Stimulated activated CD4-positive, alpha-beta T cell treated with anti-CD3 and anti-CD28 coated beads, Interleukin-15, amount 100 ng/mL, for 48 hours (primary cell): ENCODE measurements at regions not wholly inside any gene's neighbourhood (a gene's known extent, or its start where the extent isn't known, plus 50 kb on each side); places are given as distances from the start of the nearest gene placed in this dataset.

Experiments used
- DNase-seq, 2 donors: peaks; one replicate each; pipeline ENCODE4 v3.0.0-alpha.2; 2020; ENCODE audit warnings: low read depth in 2 of 2

GRCh38 chr2:208545403-208546042 is 138.9 kb downstream of the PTH2R start:
- DNase-seq = no peak

DNA sequence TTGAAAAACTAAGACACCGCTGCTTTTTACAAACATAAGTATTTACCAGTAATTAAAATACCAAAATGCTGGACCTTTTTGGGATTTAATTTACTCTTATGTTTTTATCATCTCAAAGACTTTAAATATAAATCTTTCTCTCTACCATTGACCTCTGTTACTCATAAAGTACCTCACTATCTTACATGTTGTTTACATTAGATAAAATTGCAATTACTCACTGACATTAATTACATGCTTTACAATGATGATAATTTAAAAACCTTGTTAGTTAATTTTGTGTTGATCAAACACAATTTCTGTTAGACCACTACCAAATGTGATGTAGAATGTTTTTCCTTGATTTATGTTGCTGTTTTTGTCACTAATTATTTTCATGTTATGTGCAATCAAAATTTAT is 139.5 kb downstream of the PTH2R start:
- DNase-seq = no peak

DNA sequence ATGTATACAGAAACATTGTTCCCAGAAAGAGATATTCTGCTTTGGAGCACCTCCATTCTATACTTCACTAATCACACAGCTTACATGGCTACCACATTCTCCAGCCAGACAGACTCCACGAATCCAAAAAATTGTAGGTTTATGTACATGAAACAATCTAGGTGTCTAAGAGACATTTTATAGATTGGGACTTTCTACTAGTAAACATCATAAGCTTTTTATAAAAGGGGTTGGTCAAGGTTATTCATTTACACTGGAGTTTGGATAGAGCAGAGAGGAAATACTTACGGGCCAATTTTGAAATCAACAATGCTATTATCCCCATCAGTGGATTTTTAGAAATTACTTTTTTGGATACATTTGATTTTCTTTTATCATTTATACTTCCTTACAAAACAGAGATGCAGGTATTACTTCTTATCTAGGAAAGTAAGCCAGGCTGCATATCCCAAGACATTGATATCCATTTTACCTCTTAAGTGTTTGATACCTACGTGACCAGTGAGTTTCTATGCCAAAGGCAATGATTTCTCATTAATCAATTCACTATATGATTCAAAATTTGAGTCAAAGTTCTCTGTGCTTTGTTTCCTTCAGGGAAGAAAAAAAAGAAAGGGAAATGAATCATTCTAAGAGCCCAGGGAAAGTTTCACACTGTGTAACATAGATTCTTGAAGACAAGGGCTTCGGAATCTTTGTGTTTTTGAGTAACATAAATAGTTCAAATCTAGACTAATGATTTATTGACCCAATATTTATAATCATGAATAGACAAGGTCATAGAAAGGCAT is 140.5 kb downstream of the PTH2R start:
- no peak for DNase-seq

DNA sequence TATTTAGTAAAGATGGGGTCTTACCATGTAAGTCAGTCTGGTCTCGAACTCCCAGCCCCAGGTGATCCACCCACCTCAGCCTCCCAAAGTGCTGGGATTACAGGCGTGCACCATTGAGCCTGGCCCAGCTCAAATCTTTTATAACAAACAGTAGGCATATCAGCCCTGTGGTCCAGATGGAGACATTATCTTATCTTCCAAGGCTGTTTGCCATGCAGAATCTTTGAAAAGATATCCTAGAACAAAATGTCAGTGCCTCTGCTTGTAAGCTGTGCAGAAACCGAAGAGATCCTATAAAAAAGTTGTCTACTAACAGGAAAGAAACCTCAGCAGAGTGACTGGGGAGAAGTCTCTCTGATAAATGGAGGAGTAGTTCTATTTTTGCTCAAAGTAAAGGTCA is 142.1 kb downstream of the PTH2R start:
- DNase-seq = no peak

DNA sequence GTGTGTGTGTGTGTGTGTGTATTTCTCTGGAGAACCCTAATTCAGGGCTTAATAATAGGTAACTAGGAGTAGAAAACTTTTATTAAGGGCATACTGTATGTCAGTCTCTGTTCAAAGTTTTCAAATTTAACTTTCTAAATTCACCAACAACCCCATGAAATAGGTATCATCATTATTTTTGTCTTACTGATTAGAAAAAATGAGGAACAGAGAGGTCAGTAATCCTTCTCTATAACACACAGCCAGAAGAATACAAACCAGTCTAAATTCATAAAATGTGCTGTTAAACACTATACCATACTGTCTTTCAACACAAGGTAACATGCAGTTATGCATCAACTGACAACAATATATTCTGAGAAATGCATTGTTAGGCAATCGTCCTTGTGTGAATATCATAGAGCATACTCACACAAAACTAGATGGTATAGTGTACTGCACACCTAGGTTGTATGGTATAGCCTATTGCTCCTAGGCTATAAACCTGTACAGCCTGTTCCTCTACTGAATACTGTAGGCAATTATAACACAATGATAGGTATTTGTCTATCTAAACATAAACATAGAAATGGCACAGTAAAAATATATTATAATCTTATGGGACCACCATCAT is 143.1 kb downstream of the PTH2R start:
- DNase-seq = no peak

- DNase-seq = no peak
Observed at GRCh38 chr2:208552943-208553342, 146.4 kb downstream of the PTH2R start.

GRCh38 chr2:208556983-208557484 is 150.4 kb downstream of the PTH2R start:
- no peak for DNase-seq

GRCh38 chr2:208565690-208566416 is 159.3 kb downstream of the PTH2R start:
- no peak for DNase-seq

GRCh38 chr2:208568203-208568602 is 161.6 kb downstream of the PTH2R start:
- no peak for DNase-seq

DNA sequence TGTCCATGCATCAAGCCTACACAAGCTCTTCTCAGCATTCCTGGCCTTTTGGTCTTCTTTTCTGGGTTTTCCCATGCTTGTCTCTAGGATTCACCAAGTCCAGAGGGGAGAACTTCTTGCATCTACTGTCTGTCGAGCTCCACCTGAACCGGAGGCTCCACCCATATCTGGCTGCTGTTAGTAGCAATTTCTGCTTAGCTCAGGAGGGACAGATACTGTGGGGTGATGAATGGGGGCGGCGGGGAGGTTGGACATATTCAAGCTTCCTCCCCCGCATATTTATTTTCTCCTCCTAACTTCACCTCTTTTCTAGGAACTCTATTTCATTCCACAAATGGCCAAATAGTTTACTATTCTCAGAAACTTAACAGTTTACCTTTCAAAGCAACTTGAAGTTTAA is 163.5 kb downstream of the PTH2R start:
- no peak for DNase-seq

DNA sequence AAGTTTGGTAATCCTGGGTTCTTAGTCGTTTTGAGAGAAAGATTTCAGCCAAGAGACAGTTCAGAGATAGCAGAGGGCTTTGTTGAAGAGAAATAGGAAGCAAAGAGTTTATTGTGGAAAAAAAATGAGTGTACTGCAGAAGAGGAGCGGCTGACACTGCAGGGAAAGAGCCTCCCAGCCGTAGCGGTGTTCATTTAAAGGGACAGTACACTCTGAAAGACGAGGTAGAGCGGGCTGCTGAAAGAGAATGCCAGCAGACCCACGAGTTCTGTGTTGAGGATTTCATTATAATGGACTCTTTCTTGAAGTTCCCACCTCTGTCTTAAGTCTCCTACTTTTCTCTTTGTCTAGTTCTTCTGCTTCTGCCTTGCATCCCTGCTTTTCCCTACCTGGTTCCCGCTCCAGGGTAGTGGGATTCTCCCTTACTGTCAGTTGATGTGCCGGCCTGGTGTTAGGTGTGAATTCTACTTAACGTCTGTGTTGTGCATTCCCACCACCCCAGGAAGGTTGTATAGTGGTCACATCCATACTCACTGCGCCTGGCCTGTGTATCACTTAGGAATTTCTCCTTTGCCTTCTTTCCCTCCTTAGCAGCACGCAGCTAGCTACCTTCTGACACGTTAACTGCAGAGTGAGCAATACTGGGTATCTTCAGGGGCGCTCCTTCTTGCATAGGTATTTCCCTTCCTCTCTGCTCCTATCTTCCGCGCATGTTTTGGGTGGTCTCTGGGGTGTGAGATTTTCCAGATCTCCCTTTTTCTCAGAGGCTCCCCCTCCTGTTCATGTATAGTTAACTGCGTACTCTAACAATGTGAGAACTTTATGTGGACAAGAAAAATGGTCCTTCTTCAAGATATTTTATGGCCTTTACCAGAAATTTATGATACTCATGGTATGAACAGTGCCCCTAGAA is 164.5 kb downstream of the PTH2R start:
- no peak for DNase-seq

DNA sequence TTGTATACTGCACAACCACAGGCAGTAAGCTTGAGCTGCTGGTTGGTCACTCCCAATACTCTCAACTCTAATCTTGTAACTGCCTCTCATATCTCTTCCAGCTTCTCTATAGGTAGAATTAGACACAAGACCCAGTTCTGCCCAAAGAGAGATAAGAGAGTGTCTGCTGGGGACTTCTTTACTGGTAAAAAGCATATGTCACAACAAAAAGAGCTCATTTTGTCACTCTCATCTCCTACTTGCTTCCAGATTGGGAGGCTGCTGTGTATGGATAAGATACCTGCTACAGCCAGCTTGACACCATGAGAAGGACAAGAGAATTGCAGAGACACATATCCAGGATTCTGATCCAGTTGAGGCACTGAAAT is 165.2 kb downstream of the PTH2R start:
- no peak for DNase-seq

DNA sequence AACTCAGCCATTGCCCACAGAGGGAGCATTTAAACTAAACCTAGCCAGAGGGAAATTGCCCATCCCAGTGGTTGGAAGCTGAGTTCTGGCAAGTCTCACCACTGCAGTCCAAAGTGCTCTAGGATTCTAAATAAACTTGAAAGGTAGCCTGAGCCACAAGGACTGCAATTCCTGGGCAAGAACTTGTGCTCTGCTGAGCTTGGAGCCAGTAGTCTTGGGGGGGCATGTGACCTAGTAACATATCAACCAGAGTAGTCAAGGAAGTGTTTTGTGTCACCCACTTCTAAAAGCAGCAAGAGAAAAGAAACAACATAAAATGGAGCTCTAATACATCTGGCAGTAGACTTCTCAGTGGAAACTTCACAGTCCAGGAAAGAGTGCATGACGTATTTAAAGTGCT is 167.0 kb downstream of the PTH2R start:
- no peak for DNase-seq

- DNase-seq = no peak
Observed at GRCh38 chr2:208579678-208580077, 173.1 kb downstream of the PTH2R start.

DNA sequence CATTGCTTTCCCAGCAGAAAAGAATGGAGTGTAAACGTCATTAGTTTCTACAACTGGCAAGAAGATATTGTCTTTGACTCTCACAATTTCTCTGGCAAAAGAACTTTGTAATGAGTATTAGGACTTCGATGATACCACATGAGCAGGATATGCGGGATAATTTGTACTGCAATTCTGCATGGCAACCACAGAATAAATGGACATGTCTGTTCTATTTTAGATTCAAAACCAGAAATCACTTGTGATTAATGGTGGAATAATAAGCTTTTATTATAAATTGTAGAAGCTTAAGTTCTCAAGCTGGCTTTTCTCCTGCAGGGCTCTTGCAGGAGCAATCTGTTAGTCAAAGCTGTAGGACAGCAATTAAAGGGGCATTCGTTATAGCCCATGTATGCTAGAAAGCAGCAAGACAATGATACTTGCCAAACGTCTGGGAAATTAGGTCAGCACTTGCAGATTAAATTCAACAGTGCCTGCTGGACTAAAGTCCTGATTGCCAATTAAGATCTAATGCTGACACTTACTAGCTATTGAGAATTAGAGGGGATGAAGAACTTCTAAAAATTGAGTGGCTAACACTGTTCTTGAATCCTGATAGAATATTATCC is 177.9 kb downstream of the PTH2R start:
- no peak for DNase-seq

- no peak for DNase-seq
Observed at GRCh38 chr2:208586516-208586915, 179.9 kb downstream of the PTH2R start.

DNA sequence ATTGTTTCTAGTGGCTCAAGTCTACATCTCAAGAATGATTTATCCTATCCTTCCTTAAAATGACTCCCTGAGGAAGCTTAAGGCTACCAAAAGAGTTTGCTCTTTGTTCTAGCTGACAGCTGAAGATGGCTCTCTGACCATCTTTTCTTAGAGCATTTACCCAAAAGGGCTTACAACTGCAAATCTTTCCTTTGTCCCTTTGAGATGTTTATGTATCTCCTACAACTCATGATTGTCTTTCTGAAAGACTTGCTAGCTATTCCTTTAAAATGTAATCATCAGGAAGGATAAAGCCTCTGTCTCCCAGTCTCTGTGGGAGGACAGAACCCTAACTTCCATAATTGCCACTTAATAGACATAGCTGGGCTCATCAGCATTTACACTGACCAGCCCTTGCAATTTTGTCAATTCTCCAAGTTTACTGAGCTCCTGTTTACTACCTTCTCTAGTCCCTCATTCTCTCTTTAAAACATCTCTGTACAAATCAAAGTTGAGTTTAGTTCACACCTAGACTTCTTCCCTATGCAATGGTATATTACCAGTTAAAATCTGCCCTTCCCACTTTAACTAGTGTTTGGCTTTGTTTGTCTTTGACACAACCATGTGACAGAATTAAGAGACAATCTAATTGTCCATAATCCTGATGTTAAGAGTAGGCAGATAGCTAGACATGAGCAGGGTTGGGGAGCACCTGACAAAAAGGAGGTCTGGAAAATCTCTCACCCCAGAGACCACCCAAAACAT is 188.2 kb downstream of the PTH2R start:
- no peak for DNase-seq

- DNase-seq = no peak
Observed at GRCh38 chr2:208595386-208596275, 189.0 kb downstream of the PTH2R start.

- DNase-seq = no peak
Observed at GRCh38 chr2:208607694-208608093, 201.1 kb downstream of the PTH2R start.
